Right cardiac atrium (tissue), 5 donors: ENCODE measurements at regions not wholly inside any gene's neighbourhood (a gene's known extent, or its start where the extent isn't known, plus 50 kb on each side); places are given as distances from the start of the nearest gene placed in this dataset.

Experiments used
- ATAC-seq, 2 donors: fragments of 200-7000 bp; cut with Tn5 transposase; one replicate each; pipeline versions ENCODE4 v1.8.0 to v1.9.1; 2020; ENCODE audit warnings: moderate library complexity in 2 of 2, mild to moderate bottlenecking in 1 of 2
- DNase-seq, 3 donors: peaks; one replicate each; pipeline ENCODE4 v3.0.0-alpha.2; 2020
- H3K27ac ChIP-seq: one replicate; pipeline ENCODE4 v1.5.1; 2013; ENCODE audit warnings: mild to moderate bottlenecking, low read length, control low read depth, moderate library complexity
- H3K27me3 ChIP-seq: one replicate; pipeline ENCODE4 v1.6.1; 2013; ENCODE audit not compliant: control insufficient read depth, insufficient read depth
- H3K4me1 ChIP-seq: one replicate; pipeline ENCODE4 v1.6.1; 2013; ENCODE audit warnings: low read length; ENCODE audit not compliant: control insufficient read depth, insufficient read depth
- H3K4me3 ChIP-seq: one replicate; pipeline ENCODE4 v1.5.1; 2013; ENCODE audit warnings: low read length, control low read depth
- H3K9me3 ChIP-seq: one replicate; pipeline ENCODE4 v1.6.1; 2013; ENCODE audit warnings: low read length; ENCODE audit not compliant: control insufficient read depth
- WGBS: extraction: QIAGEN DNeasy Blood & Tissue Kit; methylation state at CpG from one replicate; pipeline ENCODE4 v1.1.7; 2013; 5-methylcytosine and 5-hydroxymethylcytosine counted together
- intact Hi-C, 4 donors: fragments of 100-400 bp; cut with DNase I; formaldehyde crosslinking; loops; one replicate each; pipeline versions ENCODE4 v1.11.0 to v1.14.0; 2022 to 2023
- donor health status: healthy with polysubstance abuse.
- donor health status: DM: no; HTN: yes; CAD: no.
- donor health status: DM: no; HTN: no; CAD: no.
- donor health status: DM: no; HTN: yes; CAD: no; lungs with severe emphysema.
- donor health status: DM: yes; HTN: yes; CAD: no.

GRCh38 chr6:147922799-147923198 lies 414.3 kb downstream of the SAMD5 start:
- Histone ChIP-seq H3K4me1 (no peaks in the 10 kb centered on the region), H3K27me3 (no peaks in the 10 kb centered on the region), H3K9me3 (no peaks in the 10 kb centered on the region), H3K27ac (no peak overlapping the region), H3K4me3 (no peak overlapping the region)
- 40% methylated on average over 7 of the region's 7 CpGs for WGBS
- DNase-seq (no peak), ATAC-seq (no peak)
- intact Hi-C loops, result no loop called here

GRCh38 chr6:147924598-147924997 lies 416.1 kb downstream of the SAMD5 start:
- Histone ChIP-seq H3K9me3 (no peaks in the 10 kb centered on the region), H3K4me3 (no peak overlapping the region), H3K27ac (no peak overlapping the region), H3K4me1 (no peaks in the 10 kb centered on the region), H3K27me3 (no peaks in the 10 kb centered on the region)
- WGBS, result 94% methylated on average over 1 of the region's 1 CpG
- DNase-seq, result no peak
- intact Hi-C loops, result no loop called here
- ATAC-seq, result no peak

GRCh38 chr6:147925826-147926225 lies 416.8 kb upstream of the SASH1 start:
- H3K9me3 ChIP-seq, result no peaks in the 10 kb centered on the region
- H3K4me3 ChIP-seq, result no peak overlapping the region
- intact Hi-C loops, result no loop called here
- ATAC-seq (no peak), DNase-seq (no peak)
- no peaks in the 10 kb centered on the region for H3K27me3 ChIP-seq
- WGBS, result 84% methylated on average over 1 of the region's 1 CpG
- H3K4me1 ChIP-seq, result no peaks in the 10 kb centered on the region
- H3K27ac ChIP-seq, result no peak overlapping the region

GRCh38 chr6:147930745-147931144 lies 411.9 kb upstream of the SASH1 start:
- H3K27ac ChIP-seq, result no peak overlapping the region
- ATAC-seq, result no peak
- H3K4me1 ChIP-seq, result no peaks in the 10 kb centered on the region
- H3K9me3 ChIP-seq, result no peaks in the 10 kb centered on the region
- H3K4me3 ChIP-seq, result no peak overlapping the region
- intact Hi-C loops, result no loop called here
- no peak for DNase-seq
- 85% methylated on average over 4 of the region's 4 CpGs for WGBS
- no peaks in the 10 kb centered on the region for H3K27me3 ChIP-seq

GRCh38 chr6:147933224-147933623 lies 409.4 kb upstream of the SASH1 start:
- Histone ChIP-seq H3K4me3 (no peak overlapping the region), H3K4me1 (no peaks in the 10 kb centered on the region), H3K27me3 (no peaks in the 10 kb centered on the region), H3K9me3 (no peaks in the 10 kb centered on the region), H3K27ac (no peak overlapping the region)
- ATAC-seq (no peak), DNase-seq (no peak)
- intact Hi-C loops, result no loop called here
- 23% methylated on average over 1 of the region's 1 CpG for WGBS

- intact Hi-C loops, result no loop called here
- ATAC-seq, result no peak
- no peaks in the 10 kb centered on the region for H3K27me3 ChIP-seq
These were observed 407.0 kb upstream of the SASH1 start for GRCh38 chr6:147935656-147936055.

GRCh38 chr6:147936703-147937470 lies 405.8 kb upstream of the SASH1 start:
- no peak for ATAC-seq
- 85% methylated on average over 2 of the region's 2 CpGs for WGBS

More at GRCh38 chr6:147935656-147936055, 407.0 kb upstream of the SASH1 start:
- no peaks in the 10 kb centered on the region for H3K9me3 ChIP-seq
- no peaks in the 10 kb centered on the region for H3K4me1 ChIP-seq
- H3K27ac ChIP-seq, result no peak overlapping the region
- no peak for DNase-seq
- H3K4me3 ChIP-seq, result no peak overlapping the region

GRCh38 chr6:147941143-147941542 lies 401.5 kb upstream of the SASH1 start:
- no peaks in the 10 kb centered on the region for H3K9me3 ChIP-seq
- DNase-seq, result no peak
- H3K4me3 ChIP-seq, result no peak overlapping the region
- no peak overlapping the region for H3K27ac ChIP-seq
- no peaks in the 10 kb centered on the region for H3K27me3 ChIP-seq
- ATAC-seq, result no peak
- no peaks in the 10 kb centered on the region for H3K4me1 ChIP-seq
- 44% methylated on average over 4 of the region's 4 CpGs for WGBS
- intact Hi-C loops, result no loop called here

More at GRCh38 chr6:147936703-147937470, 405.8 kb upstream of the SASH1 start:
- no peak for DNase-seq
- Histone ChIP-seq H3K27ac (no peak overlapping the region), H3K27me3 (no peaks in the 10 kb centered on the region), H3K4me3 (no peak overlapping the region), H3K4me1 (no peaks in the 10 kb centered on the region), H3K9me3 (no peaks in the 10 kb centered on the region)
- intact Hi-C loops, result no loop called here

- Histone ChIP-seq H3K9me3 (no peaks in the 10 kb centered on the region), H3K4me1 (no peaks in the 10 kb centered on the region), H3K27me3 (no peaks in the 10 kb centered on the region), H3K4me3 (no peak overlapping the region), H3K27ac (no peak overlapping the region)
- 65% methylated on average over 3 of the region's 3 CpGs for WGBS
- intact Hi-C loops, result no loop called here
- ATAC-seq (no peak), DNase-seq (no peak)
These were observed 400.3 kb upstream of the SASH1 start for GRCh38 chr6:147942363-147942762.

GRCh38 chr6:147944122-147944521 lies 398.5 kb upstream of the SASH1 start:
- no peak overlapping the region for H3K27ac ChIP-seq
- no peak overlapping the region for H3K4me3 ChIP-seq
- H3K27me3 ChIP-seq, result no peaks in the 10 kb centered on the region
- DNase-seq, result no peak
- no peaks in the 10 kb centered on the region for H3K9me3 ChIP-seq
- H3K4me1 ChIP-seq, result no peaks in the 10 kb centered on the region
- no peak for ATAC-seq
- 89% methylated on average over 5 of the region's 5 CpGs for WGBS
- intact Hi-C loops, result no loop called here

GRCh38 chr6:147947521-147947920 lies 395.1 kb upstream of the SASH1 start:
- H3K27me3 ChIP-seq, result no peaks in the 10 kb centered on the region
- 63% methylated on average over 3 of the region's 3 CpGs for WGBS
- peaks cover 3% of the 10 kb centered on the region for H3K4me1 ChIP-seq
- intact Hi-C loops, result no loop called here
- no peaks in the 10 kb centered on the region for H3K9me3 ChIP-seq
- ATAC-seq, result no peak
- no peak overlapping the region for H3K27ac ChIP-seq
- no peak for DNase-seq
- H3K4me3 ChIP-seq, result no peak overlapping the region
